ENCODE measurements at regions not wholly inside any gene's neighbourhood (a gene's known extent, or its start where the extent isn't known, plus 50 kb on each side); places are given as distances from the start of the nearest gene placed in this dataset.
A peak's percentile ranks its signal among the peaks of the same experiment; 100 is the strongest.

- no peak for DNase-seq
- Histone ChIP-seq H3K36me3 (ENCODE audit: control insufficient read depth, insufficient read depth, low read length) (no peaks in the 10 kb centered on the region), H3K27ac (ENCODE audit: low read length) (no peak overlapping the region), H3K4me3 (ENCODE audit: low read length) (no peak overlapping the region), H3K9me3 (ENCODE audit: control insufficient read depth, low read depth, low read length) (no peaks in the 10 kb centered on the region), H3K27me3 (ENCODE audit: control insufficient read depth, insufficient read depth, low read length) (no peaks in the 10 kb centered on the region), H3K4me1 (ENCODE audit: control insufficient read depth, insufficient read depth, low read length) (no peaks in the 10 kb centered on the region)
- 92% methylated on average over 2 of the region's 4 CpGs for WGBS (ENCODE audit: insufficient coverage, low lambda C conversion rate)
Observed at GRCh38 chr2:7115906-7116305, 198.7 kb downstream of the RNF144A start.

GRCh38 chr2:7116511-7116910, 199.3 kb downstream of the RNF144A start:
- DNase-seq, result no peak
- Histone ChIP-seq H3K4me1 (ENCODE audit: control insufficient read depth, insufficient read depth, low read length) (no peaks in the 10 kb centered on the region), H3K27ac (ENCODE audit: low read length) (no peak overlapping the region), H3K27me3 (ENCODE audit: control insufficient read depth, insufficient read depth, low read length) (no peaks in the 10 kb centered on the region), H3K9me3 (ENCODE audit: control insufficient read depth, low read depth, low read length) (no peaks in the 10 kb centered on the region), H3K36me3 (ENCODE audit: control insufficient read depth, insufficient read depth, low read length) (no peaks in the 10 kb centered on the region), H3K4me3 (ENCODE audit: low read length) (no peak overlapping the region)
- no CpG with 5 or more reads among the region's 2 CpGs for WGBS (ENCODE audit: insufficient coverage, low lambda C conversion rate)

- Histone ChIP-seq H3K9me3 (ENCODE audit: control insufficient read depth, low read depth, low read length) (no peaks in the 10 kb centered on the region), H3K4me1 (ENCODE audit: control insufficient read depth, insufficient read depth, low read length) (no peaks in the 10 kb centered on the region), H3K4me3 (ENCODE audit: low read length) (no peak overlapping the region), H3K27ac (ENCODE audit: low read length) (no peak overlapping the region), H3K36me3 (ENCODE audit: control insufficient read depth, insufficient read depth, low read length) (no peaks in the 10 kb centered on the region), H3K27me3 (ENCODE audit: control insufficient read depth, insufficient read depth, low read length) (no peaks in the 10 kb centered on the region)
- no peak for DNase-seq
- WGBS (ENCODE audit: insufficient coverage, low lambda C conversion rate), result 100% methylated on average over 2 of the region's 8 CpGs
Observed at GRCh38 chr2:7117076-7117475, 199.9 kb downstream of the RNF144A start.

- Histone ChIP-seq H3K4me3 (ENCODE audit: low read length) (no peak overlapping the region), H3K27ac (ENCODE audit: low read length) (no peak overlapping the region), H3K4me1 (ENCODE audit: control insufficient read depth, insufficient read depth, low read length) (no peaks in the 10 kb centered on the region), H3K9me3 (ENCODE audit: control insufficient read depth, low read depth, low read length) (no peaks in the 10 kb centered on the region), H3K27me3 (ENCODE audit: control insufficient read depth, insufficient read depth, low read length) (no peaks in the 10 kb centered on the region), H3K36me3 (ENCODE audit: control insufficient read depth, insufficient read depth, low read length) (no peaks in the 10 kb centered on the region)
- no CpG with 5 or more reads among the region's 5 CpGs for WGBS (ENCODE audit: insufficient coverage, low lambda C conversion rate)
- no peak for DNase-seq
Observed at GRCh38 chr2:7118606-7119131, 201.5 kb downstream of the RNF144A start.

GRCh38 chr2:7119132-7119835, 202.1 kb downstream of the RNF144A start:
- Histone ChIP-seq H3K36me3 (ENCODE audit: control insufficient read depth, insufficient read depth, low read length) (no peaks in the 10 kb centered on the region), H3K9me3 (ENCODE audit: control insufficient read depth, low read depth, low read length) (no peaks in the 10 kb centered on the region), H3K27ac (ENCODE audit: low read length) (no peak overlapping the region), H3K4me3 (ENCODE audit: low read length) (no peak overlapping the region), H3K4me1 (ENCODE audit: control insufficient read depth, insufficient read depth, low read length) (no peaks in the 10 kb centered on the region), H3K27me3 (ENCODE audit: control insufficient read depth, insufficient read depth, low read length) (no peaks in the 10 kb centered on the region)
- WGBS (ENCODE audit: insufficient coverage, low lambda C conversion rate), result 33% methylated on average over 1 of the region's 8 CpGs
- DNase-seq, result peak in 1 of 2 donors; percentile 12

GRCh38 chr2:7121851-7122250, 204.6 kb downstream of the RNF144A start:
- H3K4me1 ChIP-seq (ENCODE audit: control insufficient read depth, insufficient read depth, low read length), result no peaks in the 10 kb centered on the region
- WGBS (ENCODE audit: insufficient coverage, low lambda C conversion rate), result no CpG with 5 or more reads among the region's 5 CpGs
- no peaks in the 10 kb centered on the region for H3K9me3 ChIP-seq (ENCODE audit: control insufficient read depth, low read depth, low read length)
- no peaks in the 10 kb centered on the region for H3K36me3 ChIP-seq (ENCODE audit: control insufficient read depth, insufficient read depth, low read length)
- H3K4me3 ChIP-seq (ENCODE audit: low read length), result no peak overlapping the region
- no peak for DNase-seq
- H3K27ac ChIP-seq (ENCODE audit: low read length), result no peak overlapping the region
- no peaks in the 10 kb centered on the region for H3K27me3 ChIP-seq (ENCODE audit: control insufficient read depth, insufficient read depth, low read length)

- Histone ChIP-seq H3K4me1 (ENCODE audit: control insufficient read depth, insufficient read depth, low read length) (no peaks in the 10 kb centered on the region), H3K4me3 (ENCODE audit: low read length) (no peak overlapping the region), H3K36me3 (ENCODE audit: control insufficient read depth, insufficient read depth, low read length) (no peaks in the 10 kb centered on the region), H3K9me3 (ENCODE audit: control insufficient read depth, low read depth, low read length) (no peaks in the 10 kb centered on the region), H3K27me3 (ENCODE audit: control insufficient read depth, insufficient read depth, low read length) (no peaks in the 10 kb centered on the region), H3K27ac (ENCODE audit: low read length) (no peak overlapping the region)
- no peak for DNase-seq
- WGBS (ENCODE audit: insufficient coverage, low lambda C conversion rate), result no CpG with 5 or more reads among the region's 2 CpGs
Observed at GRCh38 chr2:7127156-7127555, 209.9 kb downstream of the RNF144A start.

- H3K27me3 ChIP-seq (ENCODE audit: control insufficient read depth, insufficient read depth, low read length), result no peaks in the 10 kb centered on the region
- DNase-seq, result no peak
- no peaks in the 10 kb centered on the region for H3K4me1 ChIP-seq (ENCODE audit: control insufficient read depth, insufficient read depth, low read length)
- H3K4me3 ChIP-seq (ENCODE audit: low read length), result no peak overlapping the region
- no peak overlapping the region for H3K27ac ChIP-seq (ENCODE audit: low read length)
- no peaks in the 10 kb centered on the region for H3K36me3 ChIP-seq (ENCODE audit: control insufficient read depth, insufficient read depth, low read length)
- no peaks in the 10 kb centered on the region for H3K9me3 ChIP-seq (ENCODE audit: control insufficient read depth, low read depth, low read length)
Observed at GRCh38 chr2:7127687-7128086, 210.5 kb downstream of the RNF144A start.

- no peak for DNase-seq
- H3K27ac ChIP-seq (ENCODE audit: low read length), result no peak overlapping the region
- no peaks in the 10 kb centered on the region for H3K4me1 ChIP-seq (ENCODE audit: control insufficient read depth, insufficient read depth, low read length)
- no peaks in the 10 kb centered on the region for H3K9me3 ChIP-seq (ENCODE audit: control insufficient read depth, low read depth, low read length)
- WGBS (ENCODE audit: insufficient coverage, low lambda C conversion rate), result 40% methylated on average over 1 of the region's 5 CpGs
- H3K4me3 ChIP-seq (ENCODE audit: low read length), result no peak overlapping the region
- H3K27me3 ChIP-seq (ENCODE audit: control insufficient read depth, insufficient read depth, low read length), result no peaks in the 10 kb centered on the region
- no peaks in the 10 kb centered on the region for H3K36me3 ChIP-seq (ENCODE audit: control insufficient read depth, insufficient read depth, low read length)
Observed at GRCh38 chr2:7131261-7131660, 214.0 kb downstream of the RNF144A start.

GRCh38 chr2:7132753-7133152, 215.5 kb downstream of the RNF144A start:
- H3K36me3 ChIP-seq (ENCODE audit: control insufficient read depth, insufficient read depth, low read length), result no peaks in the 10 kb centered on the region
- WGBS (ENCODE audit: insufficient coverage, low lambda C conversion rate), result 100% methylated on average over 1 of the region's 3 CpGs
- no peaks in the 10 kb centered on the region for H3K9me3 ChIP-seq (ENCODE audit: control insufficient read depth, low read depth, low read length)
- H3K4me1 ChIP-seq (ENCODE audit: control insufficient read depth, insufficient read depth, low read length), result no peaks in the 10 kb centered on the region
- DNase-seq, result no peak
- no peaks in the 10 kb centered on the region for H3K27me3 ChIP-seq (ENCODE audit: control insufficient read depth, insufficient read depth, low read length)
- no peak overlapping the region for H3K27ac ChIP-seq (ENCODE audit: low read length)
- H3K4me3 ChIP-seq (ENCODE audit: low read length), result no peak overlapping the region

- H3K36me3 ChIP-seq (ENCODE audit: control insufficient read depth, insufficient read depth, low read length), result no peaks in the 10 kb centered on the region
- no peaks in the 10 kb centered on the region for H3K27me3 ChIP-seq (ENCODE audit: control insufficient read depth, insufficient read depth, low read length)
- H3K4me3 ChIP-seq (ENCODE audit: low read length), result no peak overlapping the region
- DNase-seq, result no peak
- H3K4me1 ChIP-seq (ENCODE audit: control insufficient read depth, insufficient read depth, low read length), result no peaks in the 10 kb centered on the region
- WGBS (ENCODE audit: insufficient coverage, low lambda C conversion rate), result 100% methylated on average over 2 of the region's 4 CpGs
- H3K9me3 ChIP-seq (ENCODE audit: control insufficient read depth, low read depth, low read length), result no peaks in the 10 kb centered on the region
- no peak overlapping the region for H3K27ac ChIP-seq (ENCODE audit: low read length)
Observed at GRCh38 chr2:7133521-7133920, 216.3 kb downstream of the RNF144A start.
